Astrocyte of the spinal cord (primary cell): ENCODE measurements at regions not wholly inside any gene's neighbourhood (a gene's known extent, or its start where the extent isn't known, plus 50 kb on each side); places are given as distances from the start of the nearest gene placed in this dataset.

Experiments used
- DNase-seq: peaks from one replicate; pipeline ENCODE4 v3.0.0; 2011; ENCODE audit warnings: low read depth, low spot score
- H3K4me3 ChIP-seq: 2 replicates; pipeline ENCODE4 v1.5.1; 2011; ENCODE audit warnings: low read depth, mild to moderate bottlenecking, low read length, moderate library complexity
- CTCF ChIP-seq: IDR thresholded peaks from 2 replicates; pipeline ENCODE4 v1.5.1; 2012; ENCODE audit warnings: low read depth, mild to moderate bottlenecking, low read length, inconsistent platforms
- in situ Hi-C: cut with HindIII; loops from 2 replicates; pipeline ENCODE4 v1.10.0; 2017; ENCODE audit warnings: low sequenced_read_pairs

GRCh38 chr2:220220009-220220408, 592.6 kb downstream of the SLC4A3 start:
- no peak for TF ChIP-seq CTCF
- no peak overlapping the region for H3K4me3 ChIP-seq
- no peak for DNase-seq
- in situ Hi-C loops: no loop called here

- no peak overlapping the region for H3K4me3 ChIP-seq
- no peak for TF ChIP-seq CTCF
- no peak for DNase-seq
- in situ Hi-C loops: no loop called here
Observed at GRCh38 chr2:220221992-220222391, 594.6 kb downstream of the SLC4A3 start.

GRCh38 chr2:220224691-220225543, 597.5 kb downstream of the SLC4A3 start:
- no peak for TF ChIP-seq CTCF
- in situ Hi-C loops: no loop called here
- peak; percentile 62 for DNase-seq
- H3K4me3 ChIP-seq: no peak overlapping the region

GRCh38 chr2:220226076-220226475, 598.6 kb downstream of the SLC4A3 start:
- in situ Hi-C loops: no loop called here
- no peak for DNase-seq
- no peak for TF ChIP-seq CTCF
- H3K4me3 ChIP-seq: no peak overlapping the region

GRCh38 chr2:220226546-220226945, 599.1 kb downstream of the SLC4A3 start:
- no peak for TF ChIP-seq CTCF
- no peak overlapping the region for H3K4me3 ChIP-seq
- no peak for DNase-seq
- in situ Hi-C loops: no loop called here

- H3K4me3 ChIP-seq: no peak overlapping the region
- TF ChIP-seq CTCF: no peak
- in situ Hi-C loops: no loop called here
- DNase-seq: peak; percentile 62
Observed at GRCh38 chr2:220227266-220227920, 600.0 kb downstream of the SLC4A3 start.
